Osteocyte (in vitro differentiated cells): ENCODE measurements at regions not wholly inside any gene's neighbourhood (a gene's known extent, or its start where the extent isn't known, plus 50 kb on each side); places are given as distances from the start of the nearest gene placed in this dataset.

ENCODE experiments used
- DNase-seq: peaks from one replicate; pipeline ENCODE4 v3.0.0; 2021; ENCODE audit warnings: mixed read lengths; ENCODE audit not compliant: unreplicated experiment; ENCODE audit errors: extremely low spot score
- H3K27ac Mint-ChIP-seq: one replicate; pipeline ENCODE4 v1.8.0; 2021; ENCODE audit warnings: mild to moderate bottlenecking, mixed read lengths; ENCODE audit not compliant: unreplicated experiment
- H3K27me3 Mint-ChIP-seq: one replicate; pipeline ENCODE4 v1.8.0; 2021; ENCODE audit warnings: mixed read lengths; ENCODE audit not compliant: unreplicated experiment
- H3K36me3 Mint-ChIP-seq: one replicate; pipeline ENCODE4 v1.8.0; 2021; ENCODE audit warnings: mixed read lengths; ENCODE audit not compliant: unreplicated experiment
- H3K4me1 Mint-ChIP-seq: one replicate; pipeline ENCODE4 v1.8.0; 2021; ENCODE audit warnings: mixed read lengths; ENCODE audit not compliant: unreplicated experiment
- H3K4me3 Mint-ChIP-seq: one replicate; pipeline ENCODE4 v1.8.0; 2021; ENCODE audit warnings: mild to moderate bottlenecking, moderate library complexity, mixed read lengths; ENCODE audit not compliant: unreplicated experiment
- H3K9me3 Mint-ChIP-seq: one replicate; pipeline ENCODE4 v1.8.0; 2021; ENCODE audit warnings: mixed read lengths; ENCODE audit not compliant: unreplicated experiment
- TF ChIP-seq, protein P1 (sequence below): fragments of 200-600 bp; sonication (generic); IDR thresholded peaks from 2 replicates; pipeline ENCODE4 v1.5.0; 2021; ENCODE audit warnings: antibody characterized with exemption, mild to moderate bottlenecking, moderate library complexity

DNA sequence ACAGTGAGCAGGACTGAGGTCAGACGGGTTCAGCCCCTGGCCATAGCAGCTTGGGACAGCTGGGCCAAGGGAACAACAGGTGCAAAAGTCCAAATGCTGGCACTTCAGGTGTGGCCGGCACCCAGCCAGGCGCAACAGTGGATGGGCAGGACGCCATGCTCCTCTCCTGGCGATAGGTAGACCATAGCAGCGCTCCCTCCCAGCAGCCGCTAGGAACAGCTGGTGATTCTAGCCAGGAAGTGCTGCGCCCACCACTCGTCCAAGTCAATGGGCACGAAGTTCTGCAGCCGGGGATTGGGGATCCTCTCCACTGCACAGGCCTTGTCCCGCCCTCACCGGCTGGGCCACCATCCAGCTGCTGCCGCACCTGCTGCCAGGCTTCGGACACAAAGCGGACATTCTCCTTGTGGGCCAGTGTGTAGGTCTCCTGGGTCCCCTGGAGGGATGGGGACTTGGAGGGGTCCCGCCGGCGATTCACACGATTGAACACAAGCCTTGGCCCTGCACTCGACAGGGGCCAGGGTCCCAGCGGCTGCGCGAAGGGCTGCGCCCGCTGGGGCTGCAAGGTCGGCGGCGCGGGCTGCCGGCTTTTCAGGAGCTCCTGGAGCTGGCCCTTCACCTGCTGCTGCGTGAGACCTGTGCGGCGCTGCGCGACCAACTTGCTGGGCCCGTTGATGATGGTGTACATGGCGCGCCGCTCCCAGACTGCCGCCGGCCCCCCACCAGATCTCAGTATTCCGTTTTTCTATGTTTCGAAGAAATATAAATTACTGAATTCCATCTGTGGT is 227.5 kb upstream of the STK26 start:
- no peaks in the 10 kb centered on the region for H3K27me3 Mint-ChIP-seq
- H3K9me3 Mint-ChIP-seq, result no peaks in the 10 kb centered on the region
- no peaks in the 10 kb centered on the region for H3K4me1 Mint-ChIP-seq
- DNase-seq, result no peak
- H3K36me3 Mint-ChIP-seq, result peaks cover 6% of the 10 kb centered on the region
- H3K4me3 Mint-ChIP-seq, result no peak overlapping the region
- TF ChIP-seq, protein P1, sequence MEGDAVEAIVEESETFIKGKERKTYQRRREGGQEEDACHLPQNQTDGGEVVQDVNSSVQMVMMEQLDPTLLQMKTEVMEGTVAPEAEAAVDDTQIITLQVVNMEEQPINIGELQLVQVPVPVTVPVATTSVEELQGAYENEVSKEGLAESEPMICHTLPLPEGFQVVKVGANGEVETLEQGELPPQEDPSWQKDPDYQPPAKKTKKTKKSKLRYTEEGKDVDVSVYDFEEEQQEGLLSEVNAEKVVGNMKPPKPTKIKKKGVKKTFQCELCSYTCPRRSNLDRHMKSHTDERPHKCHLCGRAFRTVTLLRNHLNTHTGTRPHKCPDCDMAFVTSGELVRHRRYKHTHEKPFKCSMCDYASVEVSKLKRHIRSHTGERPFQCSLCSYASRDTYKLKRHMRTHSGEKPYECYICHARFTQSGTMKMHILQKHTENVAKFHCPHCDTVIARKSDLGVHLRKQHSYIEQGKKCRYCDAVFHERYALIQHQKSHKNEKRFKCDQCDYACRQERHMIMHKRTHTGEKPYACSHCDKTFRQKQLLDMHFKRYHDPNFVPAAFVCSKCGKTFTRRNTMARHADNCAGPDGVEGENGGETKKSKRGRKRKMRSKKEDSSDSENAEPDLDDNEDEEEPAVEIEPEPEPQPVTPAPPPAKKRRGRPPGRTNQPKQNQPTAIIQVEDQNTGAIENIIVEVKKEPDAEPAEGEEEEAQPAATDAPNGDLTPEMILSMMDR, result no peak
- H3K27ac Mint-ChIP-seq, result no peak overlapping the region

DNA sequence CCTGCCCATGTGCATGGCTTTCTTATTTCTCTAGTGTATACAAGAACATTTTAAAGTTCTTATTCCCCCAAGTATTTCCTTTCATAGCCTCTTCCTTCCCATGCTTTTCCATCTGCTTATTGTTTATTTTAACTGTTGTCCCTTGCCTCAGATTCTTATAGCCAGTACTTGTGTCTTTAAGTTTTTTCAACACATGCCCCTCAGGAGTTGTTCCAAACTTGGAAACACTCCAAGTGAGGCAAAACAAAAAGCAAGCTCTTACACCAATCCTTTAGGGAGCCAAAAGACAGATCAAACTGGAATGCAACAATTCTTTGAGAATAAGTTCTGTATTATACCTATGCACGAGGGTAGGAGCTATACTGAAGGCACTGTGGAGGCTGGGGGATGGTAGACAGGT is 222.0 kb upstream of the STK26 start:
- TF ChIP-seq, protein P1, result no peak
- H3K9me3 Mint-ChIP-seq, result no peaks in the 10 kb centered on the region
- peaks cover 10% of the 10 kb centered on the region for H3K4me1 Mint-ChIP-seq
- H3K4me3 Mint-ChIP-seq, result no peak overlapping the region
- no peaks in the 10 kb centered on the region for H3K36me3 Mint-ChIP-seq
- no peaks in the 10 kb centered on the region for H3K27me3 Mint-ChIP-seq
- DNase-seq, result no peak
- H3K27ac Mint-ChIP-seq, result peak overlapping the region; percentile 1

DNA sequence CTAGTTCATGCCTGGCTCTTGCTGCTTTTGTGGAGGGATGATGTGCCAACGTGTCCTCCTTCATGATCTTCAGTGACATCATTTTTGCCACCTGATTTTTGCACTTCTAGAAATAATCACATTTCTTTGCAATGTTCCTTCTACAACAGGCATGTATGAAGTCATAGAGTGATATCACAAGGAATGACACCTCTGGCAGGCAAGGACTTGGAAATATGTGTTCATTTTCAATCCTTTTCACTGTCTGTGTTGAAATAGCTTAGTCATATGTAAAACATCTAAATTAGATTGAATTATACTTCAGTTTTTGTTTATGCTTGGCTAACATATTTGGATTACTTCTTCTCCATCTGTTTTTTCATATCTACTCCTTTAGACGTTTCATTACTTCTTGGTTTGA is 221.2 kb upstream of the STK26 start:
- Mint-ChIP-seq H3K4me1 (peaks cover 10% of the 10 kb centered on the region), H3K4me3 (no peak overlapping the region), H3K27me3 (no peaks in the 10 kb centered on the region), H3K27ac (no peak overlapping the region), H3K36me3 (no peaks in the 10 kb centered on the region), H3K9me3 (no peaks in the 10 kb centered on the region)
- DNase-seq, result no peak
- TF ChIP-seq, protein P1, result no peak

DNA sequence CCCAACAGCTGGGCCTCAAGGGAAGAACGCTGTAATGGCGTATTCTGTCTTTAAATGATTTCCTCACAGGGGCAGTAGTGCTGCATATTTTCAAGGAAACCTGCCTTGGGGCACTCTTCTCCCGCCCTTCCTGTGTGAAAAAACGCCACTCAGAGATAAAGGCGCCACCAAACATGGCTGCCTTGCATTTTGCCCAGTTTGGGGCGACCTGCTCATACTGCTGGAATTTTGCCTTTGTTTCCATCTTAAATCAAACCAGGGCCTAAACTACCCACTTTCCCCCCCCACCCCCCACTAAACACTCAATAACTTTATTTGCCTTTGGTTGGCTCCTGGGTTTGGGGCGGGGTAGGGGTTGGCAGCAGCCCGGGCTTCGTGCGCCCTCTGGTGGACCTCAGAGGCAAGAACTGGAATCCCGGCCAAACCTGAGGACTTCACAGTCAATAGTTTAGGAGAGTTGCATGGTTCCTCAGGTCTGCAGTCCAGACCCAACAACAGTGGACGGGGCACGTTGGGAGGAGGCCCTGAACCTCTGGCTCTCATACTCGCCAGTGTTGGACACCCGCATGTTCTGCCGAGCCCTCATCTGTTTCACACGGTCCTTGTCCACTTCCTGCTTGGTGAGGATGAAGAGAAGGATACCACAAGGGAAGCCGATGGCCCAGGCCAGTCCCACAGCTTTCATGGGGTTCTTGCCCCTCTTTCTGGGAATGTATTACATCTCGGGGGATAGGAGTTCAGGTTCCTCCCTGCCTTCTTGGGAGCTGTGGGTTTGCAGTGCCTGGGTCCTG is 220.1 kb upstream of the STK26 start:
- peak; percentile 40 for DNase-seq
- peaks cover 10% of the 10 kb centered on the region for H3K4me1 Mint-ChIP-seq
- no peak overlapping the region for H3K27ac Mint-ChIP-seq

More for the DNA sequence above, 220.1 kb upstream of the STK26 start:
- H3K4me3 Mint-ChIP-seq, result no peak overlapping the region
- no peaks in the 10 kb centered on the region for H3K27me3 Mint-ChIP-seq
- TF ChIP-seq, protein P1, result peak; percentile 30
- no peaks in the 10 kb centered on the region for H3K36me3 Mint-ChIP-seq
- no peaks in the 10 kb centered on the region for H3K9me3 Mint-ChIP-seq
